ENCODE measurements at regions not wholly inside any gene's neighbourhood (a gene's known extent, or its start where the extent isn't known, plus 50 kb on each side); places are given as distances from the start of the nearest gene placed in this dataset.

- TF ChIP-seq CTCF (conservative IDR thresholded peaks at IDR 0.05; ENCODE audit: low read length) (no peak), EZH2phosphoT487 (IDR thresholded peaks at IDR 0.05; ENCODE audit: borderline replicate concordance) (no peak)
These were observed 77.4 kb downstream of the MSX2 start for GRCh38 chr5:174801798-174802197.
